ENCODE measurements at regions not wholly inside any gene's neighbourhood (a gene's known extent, or its start where the extent isn't known, plus 50 kb on each side); places are given as distances from the start of the nearest gene placed in this dataset.
"Not testable (repeated sequence)": the region's sequence is repeated elsewhere in the genome, so short reads cannot be mapped to it uniquely, and the experiment has no call there.

DNA sequence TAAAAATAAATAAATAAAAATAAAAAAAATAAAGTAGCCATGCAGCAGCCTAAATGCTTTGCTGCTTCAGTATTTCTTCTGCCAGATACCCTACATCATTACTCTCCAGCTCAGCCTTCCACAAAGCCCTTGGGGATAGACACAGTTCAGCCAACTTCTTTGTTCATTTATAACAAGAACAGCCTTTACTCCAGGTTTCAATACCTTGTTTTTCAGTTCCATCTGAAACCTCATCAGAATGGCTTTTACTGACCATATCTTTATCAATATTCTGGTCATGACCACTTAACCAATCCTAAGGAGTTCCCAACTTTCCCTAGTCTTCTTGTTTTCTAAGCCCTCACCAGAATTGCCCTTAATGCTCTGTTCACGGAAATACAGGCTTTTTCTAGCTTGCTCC lies 128.3 kb upstream of the MED14 start:
- TF ChIP-seq POLR2AphosphoS5 (IDR thresholded peaks at IDR 0.05) (no peak), POLR2A (IDR thresholded peaks at IDR 0.05) (no peak)
- TF ChIP-seq, protein P1, sequence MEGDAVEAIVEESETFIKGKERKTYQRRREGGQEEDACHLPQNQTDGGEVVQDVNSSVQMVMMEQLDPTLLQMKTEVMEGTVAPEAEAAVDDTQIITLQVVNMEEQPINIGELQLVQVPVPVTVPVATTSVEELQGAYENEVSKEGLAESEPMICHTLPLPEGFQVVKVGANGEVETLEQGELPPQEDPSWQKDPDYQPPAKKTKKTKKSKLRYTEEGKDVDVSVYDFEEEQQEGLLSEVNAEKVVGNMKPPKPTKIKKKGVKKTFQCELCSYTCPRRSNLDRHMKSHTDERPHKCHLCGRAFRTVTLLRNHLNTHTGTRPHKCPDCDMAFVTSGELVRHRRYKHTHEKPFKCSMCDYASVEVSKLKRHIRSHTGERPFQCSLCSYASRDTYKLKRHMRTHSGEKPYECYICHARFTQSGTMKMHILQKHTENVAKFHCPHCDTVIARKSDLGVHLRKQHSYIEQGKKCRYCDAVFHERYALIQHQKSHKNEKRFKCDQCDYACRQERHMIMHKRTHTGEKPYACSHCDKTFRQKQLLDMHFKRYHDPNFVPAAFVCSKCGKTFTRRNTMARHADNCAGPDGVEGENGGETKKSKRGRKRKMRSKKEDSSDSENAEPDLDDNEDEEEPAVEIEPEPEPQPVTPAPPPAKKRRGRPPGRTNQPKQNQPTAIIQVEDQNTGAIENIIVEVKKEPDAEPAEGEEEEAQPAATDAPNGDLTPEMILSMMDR (IDR thresholded peaks at IDR 0.05) = no peak
- Histone ChIP-seq H3K4me3 (no peak overlapping the region), H3K27me3 (peaks cover 0 to 53% of the 10 kb centered on the region in 2 donors), H3K9me3 (peaks cover 6 to 22% of the 10 kb centered on the region in 2 donors), H3K36me3 (no peaks in the 10 kb centered on the region), H3K4me1 (no peaks in the 10 kb centered on the region), H3K27ac (no peak overlapping the region)
- no peak for DNase-seq (ENCODE audit: low spot score in 2 of 2)
- intact Hi-C loops (cut with DNase I; ENCODE audit: low total_unique reads) = no loop called here

DNA sequence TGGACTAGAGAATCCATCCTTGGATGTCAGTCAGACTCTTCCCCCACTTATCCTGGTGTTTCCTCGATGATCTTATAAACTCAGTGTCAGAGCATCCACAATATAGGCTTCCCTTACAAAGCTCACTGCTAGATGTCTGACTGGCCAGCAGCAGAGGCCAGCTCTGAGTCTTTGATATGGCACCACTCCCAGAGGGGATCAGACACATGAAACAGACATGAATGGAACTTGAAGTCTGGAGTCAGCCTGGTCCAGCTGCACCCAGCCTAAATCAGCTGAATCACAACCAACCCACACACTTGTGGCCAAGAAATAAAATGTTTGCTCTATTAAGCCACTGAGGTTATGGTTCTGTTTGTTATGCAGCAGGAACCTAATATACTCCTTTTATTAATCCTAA lies 129.6 kb upstream of the MED14 start:
- Histone ChIP-seq H3K4me3 (no peak overlapping the region), H3K9me3 (peaks cover 6 to 22% of the 10 kb centered on the region in 2 donors), H3K27ac (no peak overlapping the region), H3K27me3 (peaks cover 0 to 48% of the 10 kb centered on the region in 2 donors), H3K36me3 (no peaks in the 10 kb centered on the region), H3K4me1 (no peaks in the 10 kb centered on the region)
- DNase-seq (ENCODE audit: low spot score in 2 of 2) = no peak
- TF ChIP-seq POLR2A (IDR thresholded peaks at IDR 0.05) = no peak
- TF ChIP-seq POLR2AphosphoS5 (IDR thresholded peaks at IDR 0.05) = no peak
- TF ChIP-seq, protein P1 (IDR thresholded peaks at IDR 0.05) = no peak
- intact Hi-C loops (cut with DNase I; ENCODE audit: low total_unique reads) = no loop called here

DNA sequence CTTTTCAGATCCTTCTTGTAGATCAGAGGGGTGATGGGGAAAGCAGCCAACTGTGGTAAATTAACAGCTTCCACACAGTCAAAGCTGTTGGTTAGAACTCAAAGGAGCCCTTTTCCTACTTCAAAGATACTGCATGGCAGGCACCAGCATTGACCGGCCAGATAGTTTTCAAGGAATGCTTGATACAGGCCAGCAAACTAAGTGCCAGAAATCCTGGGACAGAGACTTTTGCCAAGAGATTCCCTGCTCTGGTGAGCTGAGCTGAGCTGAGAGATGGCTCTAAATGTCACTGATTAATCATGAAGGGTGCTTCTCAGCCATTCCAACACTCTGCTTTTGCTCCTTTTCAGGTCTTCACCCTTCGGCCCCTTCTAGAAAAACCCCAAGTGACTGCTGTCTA lies 131.6 kb upstream of the MED14 start:
- intact Hi-C loops (cut with DNase I; ENCODE audit: low total_unique reads) = no loop called here
- Histone ChIP-seq H3K4me1 (no peaks in the 10 kb centered on the region), H3K9me3 (peaks cover 0 to 15% of the 10 kb centered on the region in 2 donors), H3K36me3 (no peaks in the 10 kb centered on the region), H3K27me3 (peaks cover 0 to 42% of the 10 kb centered on the region in 2 donors), H3K27ac (peak overlapping the region; percentile 23 to 72), H3K4me3 (no peak overlapping the region)
- TF ChIP-seq POLR2AphosphoS5 (IDR thresholded peaks at IDR 0.05) = no peak
- peak in 1 of 2 donors; percentile 46 for DNase-seq (ENCODE audit: low spot score in 2 of 2)

DNA sequence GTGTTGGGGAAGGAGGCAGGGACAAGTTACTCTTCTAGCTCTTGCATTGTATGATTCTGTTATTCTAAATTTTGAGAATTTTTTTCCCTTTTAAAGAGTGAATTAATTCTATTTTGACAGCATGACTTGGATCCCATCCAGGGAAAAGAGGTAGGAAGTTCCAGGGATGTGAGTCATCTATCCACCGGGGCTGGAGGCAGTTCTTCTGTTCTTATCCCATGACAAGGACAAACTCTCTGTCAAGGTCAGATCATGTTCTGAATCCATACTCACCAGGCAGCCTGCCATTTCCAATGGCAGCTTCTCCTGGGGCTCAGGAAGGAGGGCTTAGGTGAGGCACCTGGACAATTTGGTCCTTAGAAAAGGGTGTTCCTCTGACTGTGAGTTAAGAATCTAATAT lies 132.0 kb upstream of the MED14 start:
- H3K4me3 ChIP-seq = no peak overlapping the region
- DNase-seq (ENCODE audit: low spot score in 2 of 2) = peak in 1 of 2 donors; percentile 19
- peaks cover 0 to 10% of the 10 kb centered on the region in 2 donors for H3K9me3 ChIP-seq
- peak overlapping the region; percentile 23 to 72 for H3K27ac ChIP-seq
- H3K27me3 ChIP-seq = peaks cover 0 to 43% of the 10 kb centered on the region in 2 donors
- H3K36me3 ChIP-seq = no peaks in the 10 kb centered on the region
- no peaks in the 10 kb centered on the region for H3K4me1 ChIP-seq
- intact Hi-C loops (cut with DNase I; ENCODE audit: low total_unique reads) = no loop called here
- no peak for TF ChIP-seq POLR2AphosphoS5 (IDR thresholded peaks at IDR 0.05)
- TF ChIP-seq, protein P1 (IDR thresholded peaks at IDR 0.05) = no peak

DNA sequence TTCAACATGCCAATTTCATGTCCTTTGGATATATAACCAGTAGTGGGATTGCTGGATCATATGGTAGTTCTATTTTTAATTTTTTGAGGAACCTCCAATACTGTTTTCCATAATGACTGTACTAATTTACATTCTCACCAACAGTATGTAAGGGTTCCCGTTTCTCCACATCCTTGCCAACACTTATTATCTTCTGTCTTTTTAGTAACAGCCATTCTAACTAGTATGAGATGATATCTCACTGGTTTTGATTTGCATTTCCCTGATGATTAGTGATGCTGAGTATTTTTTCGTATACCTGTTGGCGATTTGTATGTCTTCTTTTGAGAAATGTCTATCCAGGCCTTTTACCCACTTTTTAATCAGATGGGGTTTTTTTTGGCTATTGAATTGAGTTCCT lies 133.5 kb upstream of the MED14 start:
- no peak overlapping the region for H3K27ac ChIP-seq

DNA sequence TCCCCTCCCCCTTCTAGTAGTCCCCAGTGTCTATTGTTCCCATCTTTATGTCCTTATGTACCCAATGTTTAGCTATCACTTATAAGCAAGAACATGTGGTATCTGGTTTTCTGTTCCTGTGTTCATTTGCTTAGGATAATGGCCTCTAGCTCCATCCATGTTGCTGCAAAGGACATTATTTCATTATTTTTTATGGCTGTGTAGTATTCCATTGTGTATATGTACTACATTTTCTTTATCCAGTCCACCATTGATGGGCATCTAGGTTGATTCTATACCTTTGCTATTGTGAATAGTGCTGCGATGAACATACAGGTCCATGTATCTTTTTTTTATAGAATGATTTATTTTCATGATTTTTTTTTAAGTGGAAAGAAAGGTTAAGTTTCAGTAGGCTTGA lies 135.6 kb upstream of the MED14 start:
- intact Hi-C loops (cut with DNase I; ENCODE audit: low total_unique reads) = not testable (repeated sequence)

More for the DNA sequence above, 133.5 kb upstream of the MED14 start:
- Histone ChIP-seq H3K27me3 (peaks cover 0 to 54% of the 10 kb centered on the region in 2 donors), H3K36me3 (no peaks in the 10 kb centered on the region), H3K9me3 (peaks cover 0 to 5% of the 10 kb centered on the region in 2 donors), H3K4me1 (no peaks in the 10 kb centered on the region), H3K4me3 (no peak overlapping the region)
- no peak for DNase-seq (ENCODE audit: low spot score in 2 of 2)
- intact Hi-C loops (cut with DNase I; ENCODE audit: low total_unique reads) = no loop called here
- no peak for TF ChIP-seq POLR2AphosphoS5 (IDR thresholded peaks at IDR 0.05)
- TF ChIP-seq, protein P1 (IDR thresholded peaks at IDR 0.05) = no peak
- TF ChIP-seq POLR2A (IDR thresholded peaks at IDR 0.05) = no peak

More for the DNA sequence above, 135.6 kb upstream of the MED14 start:
- not testable (repeated sequence) for H3K4me1 ChIP-seq; H3K9me3 ChIP-seq; H3K27ac ChIP-seq; H3K36me3 ChIP-seq; DNase-seq (ENCODE audit: low spot score in 2 of 2); H3K4me3 ChIP-seq
- H3K27me3 ChIP-seq = peaks cover 0 to 54% of the 10 kb centered on the region in 2 donors

All from breast epithelium (tissue), 4 donors.